GM12864 (cell line): ENCODE measurements at regions not wholly inside any gene's neighbourhood (a gene's known extent, or its start where the extent isn't known, plus 50 kb on each side); places are given as distances from the start of the nearest gene placed in this dataset.

Experiments
- DNase-seq: peaks from one replicate; pipeline ENCODE4 v3.0.0-alpha.2; 2011; ENCODE audit warnings: low read depth
- H3K4me3 ChIP-seq: 2 replicates; pipeline ENCODE4 v1.5.1; 2011; ENCODE audit warnings: mild to moderate bottlenecking, low read depth, low read length, control low read depth
- CTCF ChIP-seq: IDR thresholded peaks from 2 replicates; pipeline ENCODE4 v1.5.1; 2011; ENCODE audit warnings: low read depth, mild to moderate bottlenecking, moderate library complexity, low read length, control low read depth, inconsistent platforms; ENCODE audit errors: missing control alignments

GRCh38 chr18:56158676-56159075, 479.7 kb downstream of the TXNL1 start:
- no peak for DNase-seq
- no peak overlapping the region for H3K4me3 ChIP-seq
- TF ChIP-seq CTCF, result no peak

- no peak for DNase-seq
- H3K4me3 ChIP-seq, result no peak overlapping the region
- TF ChIP-seq CTCF, result no peak
Observed at GRCh38 chr18:56157541-56157940, 480.9 kb downstream of the TXNL1 start.

GRCh38 chr18:56152551-56153310, 485.7 kb downstream of the TXNL1 start:
- H3K4me3 ChIP-seq, result no peak overlapping the region
- no peak for TF ChIP-seq CTCF
- no peak for DNase-seq

GRCh38 chr18:56148373-56148772, 490.0 kb downstream of the TXNL1 start:
- no peak for DNase-seq
- no peak overlapping the region for H3K4me3 ChIP-seq
- no peak for TF ChIP-seq CTCF

GRCh38 chr18:56146565-56146964, 491.8 kb downstream of the TXNL1 start:
- no peak for DNase-seq
- no peak for TF ChIP-seq CTCF
- no peak overlapping the region for H3K4me3 ChIP-seq

- H3K4me3 ChIP-seq, result no peak overlapping the region
- no peak for DNase-seq
- no peak for TF ChIP-seq CTCF
Observed at GRCh38 chr18:56142001-56142400, 496.4 kb downstream of the TXNL1 start.

- no peak for TF ChIP-seq CTCF
- no peak for DNase-seq
- H3K4me3 ChIP-seq, result no peak overlapping the region
Observed at GRCh38 chr18:56139792-56140254, 498.6 kb downstream of the TXNL1 start.
